Endothelial cell (in vitro differentiated cells): ENCODE measurements at regions not wholly inside any gene's neighbourhood (a gene's known extent, or its start where the extent isn't known, plus 50 kb on each side); places are given as distances from the start of the nearest gene placed in this dataset.

Experiments used
- DNase-seq: peaks from one replicate; pipeline ENCODE4 v3.0.0; 2021; ENCODE audit warnings: low spot score
- H3K27ac Mint-ChIP-seq: one replicate; pipeline ENCODE4 v1.8.0; 2021; ENCODE audit warnings: mixed read lengths, inconsistent platforms; ENCODE audit not compliant: unreplicated experiment
- H3K27me3 Mint-ChIP-seq: one replicate; pipeline ENCODE4 v1.8.0; 2021; ENCODE audit warnings: mild to moderate bottlenecking, moderate library complexity, mixed read lengths, inconsistent platforms; ENCODE audit not compliant: unreplicated experiment
- H3K36me3 Mint-ChIP-seq: one replicate; pipeline ENCODE4 v1.8.0; 2021; ENCODE audit warnings: mild to moderate bottlenecking, low read depth, mixed read lengths, inconsistent platforms; ENCODE audit not compliant: unreplicated experiment
- H3K4me1 Mint-ChIP-seq: one replicate; pipeline ENCODE4 v1.8.0; 2021; ENCODE audit warnings: mild to moderate bottlenecking, mixed read lengths, inconsistent platforms; ENCODE audit not compliant: unreplicated experiment
- H3K4me3 Mint-ChIP-seq: one replicate; pipeline ENCODE4 v1.8.0; 2021; ENCODE audit warnings: mild to moderate bottlenecking, mixed read lengths, inconsistent platforms; ENCODE audit not compliant: unreplicated experiment
- H3K9me3 Mint-ChIP-seq: one replicate; pipeline ENCODE4 v1.8.0; 2021; ENCODE audit warnings: mixed read lengths, inconsistent platforms; ENCODE audit not compliant: unreplicated experiment
- CTCF ChIP-seq: fragments of 200-600 bp; sonication (generic); IDR thresholded peaks from one replicate; pipeline ENCODE4 v1.5.0; 2021; ENCODE audit warnings: antibody characterized with exemption; ENCODE audit not compliant: unreplicated experiment

GRCh38 chr2:5913711-5914395 is 221.7 kb downstream of the SOX11 start:
- Mint-ChIP-seq H3K4me3 (no peak overlapping the region), H3K27ac (no peak overlapping the region), H3K27me3 (no peaks in the 10 kb centered on the region), H3K4me1 (no peaks in the 10 kb centered on the region), H3K36me3 (no peaks in the 10 kb centered on the region), H3K9me3 (no peaks in the 10 kb centered on the region)
- DNase-seq, result no peak
- no peak for TF ChIP-seq CTCF

- H3K27me3 Mint-ChIP-seq, result no peaks in the 10 kb centered on the region
- H3K9me3 Mint-ChIP-seq, result no peaks in the 10 kb centered on the region
- peak; percentile 16 for DNase-seq
- no peak overlapping the region for H3K4me3 Mint-ChIP-seq
- H3K27ac Mint-ChIP-seq, result no peak overlapping the region
- H3K4me1 Mint-ChIP-seq, result no peaks in the 10 kb centered on the region
- TF ChIP-seq CTCF, result no peak
- H3K36me3 Mint-ChIP-seq, result no peaks in the 10 kb centered on the region
Measured at GRCh38 chr2:5914811-5915611, 222.8 kb downstream of the SOX11 start.

GRCh38 chr2:5915881-5916310 is 223.7 kb downstream of the SOX11 start:
- H3K9me3 Mint-ChIP-seq, result no peaks in the 10 kb centered on the region
- TF ChIP-seq CTCF, result peak; percentile 18
- H3K4me1 Mint-ChIP-seq, result no peaks in the 10 kb centered on the region
- no peak overlapping the region for H3K4me3 Mint-ChIP-seq
- peak; percentile 67 for DNase-seq
- H3K27me3 Mint-ChIP-seq, result no peaks in the 10 kb centered on the region
- H3K27ac Mint-ChIP-seq, result no peak overlapping the region
- no peaks in the 10 kb centered on the region for H3K36me3 Mint-ChIP-seq

- Mint-ChIP-seq H3K4me1 (no peaks in the 10 kb centered on the region), H3K27ac (no peak overlapping the region)
Measured at GRCh38 chr2:5921081-5921642, 229.0 kb downstream of the SOX11 start.

More at GRCh38 chr2:5921081-5921642, 229.0 kb downstream of the SOX11 start:
- Mint-ChIP-seq H3K9me3 (no peaks in the 10 kb centered on the region), H3K36me3 (no peaks in the 10 kb centered on the region), H3K4me3 (no peak overlapping the region), H3K27me3 (peaks cover 2% of the 10 kb centered on the region)
- DNase-seq, result no peak
- no peak for TF ChIP-seq CTCF
